Liver (tissue), 8 donors: ENCODE measurements at regions not wholly inside any gene's neighbourhood (a gene's known extent, or its start where the extent isn't known, plus 50 kb on each side); places are given as distances from the start of the nearest gene placed in this dataset.

Source experiments
- DNase-seq: peaks from one replicate; pipeline ENCODE4 v3.0.0-alpha.2; 2017; ENCODE audit warnings: low spot score
- H3K27ac ChIP-seq, 2 donors: one replicate each; pipeline ENCODE4 v1.7.0; 2013; ENCODE audit warnings: inconsistent platforms in 2 of 2, low read length in 2 of 2, control low read depth in 1 of 2, low read depth in 1 of 2, mild to moderate bottlenecking in 1 of 2
- H3K27me3 ChIP-seq, 4 donors: one replicate each; pipeline versions ENCODE4 v1.6.1 to v1.7.0; 2013; ENCODE audit warnings: low read length in 3 of 4, inconsistent platforms in 1 of 4, mild to moderate bottlenecking in 1 of 4, moderate library complexity in 1 of 4; ENCODE audit not compliant: control insufficient read depth in 4 of 4, insufficient read depth in 4 of 4
- H3K36me3 ChIP-seq, 4 donors: one replicate each; pipeline versions ENCODE4 v1.6.1 to v1.7.0; 2013; ENCODE audit warnings: low read length in 3 of 4, mild to moderate bottlenecking in 3 of 4, low read depth in 1 of 4, moderate library complexity in 1 of 4; ENCODE audit not compliant: control insufficient read depth in 4 of 4, insufficient read depth in 3 of 4
- H3K4me1 ChIP-seq, 4 donors: one replicate each; pipeline versions ENCODE4 v1.6.1 to v1.7.0; 2013; ENCODE audit warnings: low read length in 3 of 4, mild to moderate bottlenecking in 3 of 4, moderate library complexity in 1 of 4; ENCODE audit not compliant: control insufficient read depth in 4 of 4, insufficient read depth in 4 of 4
- H3K4me3 ChIP-seq, 3 donors: one replicate each; pipeline versions ENCODE4 v1.6.1 to v1.7.0; 2013; ENCODE audit warnings: low read length in 3 of 3, control low read depth in 1 of 3, low read depth in 1 of 3, mild to moderate bottlenecking in 1 of 3
- H3K9ac ChIP-seq, 2 donors: one replicate each; pipeline ENCODE4 v1.7.0; 2013; ENCODE audit warnings: low read length in 2 of 2, mild to moderate bottlenecking in 2 of 2, moderate library complexity in 2 of 2, control low read depth in 1 of 2, low read depth in 1 of 2
- H3K9me3 ChIP-seq, 4 donors: one replicate each; pipeline versions ENCODE4 v1.6.1 to v1.7.0; 2013; ENCODE audit warnings: low read length in 3 of 4; ENCODE audit not compliant: control insufficient read depth in 4 of 4
- ATF3 ChIP-seq: IDR thresholded peaks from 2 replicates; pipeline ENCODE4 v1.6.1; 2016; ENCODE audit warnings: antibody characterized with exemption
- EGR1 ChIP-seq, 2 donors: IDR thresholded peaks; 2 replicates each; pipeline ENCODE4 v1.6.1; 2016 to 2018; ENCODE audit warnings: antibody characterized with exemption in 2 of 2, low read depth in 2 of 2
- FOXA1 ChIP-seq: IDR thresholded peaks from 2 replicates; pipeline ENCODE4 v1.6.1; 2016; ENCODE audit warnings: antibody characterized with exemption
- FOXA2 ChIP-seq: IDR thresholded peaks from 2 replicates; pipeline ENCODE4 v1.6.1; 2016; ENCODE audit warnings: antibody characterized with exemption
- GABPA ChIP-seq, 2 donors: IDR thresholded peaks in 1 of 2; conservative IDR thresholded peaks in 1 of 2; 2 replicates each; pipeline ENCODE4 v1.6.1; 2016; ENCODE audit warnings: antibody characterized with exemption in 2 of 2, mild to moderate bottlenecking in 1 of 2, moderate library complexity in 1 of 2
- HNF4A ChIP-seq, 2 donors: conservative IDR thresholded peaks; 2 replicates each; pipeline ENCODE4 v1.6.1; 2016; ENCODE audit warnings: antibody characterized with exemption in 2 of 2, mild to moderate bottlenecking in 2 of 2
- HNF4G ChIP-seq: IDR thresholded peaks from 2 replicates; pipeline ENCODE4 v1.6.1; 2016; ENCODE audit warnings: antibody characterized with exemption
- JUND ChIP-seq, 2 donors: IDR thresholded peaks; 2 replicates each; pipeline ENCODE4 v1.6.1; 2016; ENCODE audit warnings: antibody characterized with exemption in 2 of 2
- NR2F2 ChIP-seq: IDR thresholded peaks from 2 replicates; pipeline ENCODE4 v1.6.1; 2016; ENCODE audit warnings: antibody characterized with exemption
- RAD21 ChIP-seq, 2 donors: IDR thresholded peaks; 2 replicates each; pipeline ENCODE4 v1.6.1; 2016; ENCODE audit warnings: antibody characterized with exemption in 2 of 2, mild to moderate bottlenecking in 2 of 2
- REST ChIP-seq: IDR thresholded peaks from 2 replicates; pipeline ENCODE4 v1.6.1; 2016; ENCODE audit warnings: antibody characterized with exemption, mild to moderate bottlenecking
- RXRA ChIP-seq, 2 donors: IDR thresholded peaks; 2 replicates each; pipeline ENCODE4 v1.6.1; 2017 to 2018; ENCODE audit warnings: antibody characterized with exemption in 2 of 2, mild to moderate bottlenecking in 1 of 2
- SP1 ChIP-seq: IDR thresholded peaks from 2 replicates; pipeline ENCODE4 v1.6.1; 2018; ENCODE audit warnings: antibody characterized with exemption, mild to moderate bottlenecking
- TAF1 ChIP-seq: conservative IDR thresholded peaks from 2 replicates; pipeline ENCODE4 v1.6.1; 2016; ENCODE audit warnings: antibody characterized with exemption, mild to moderate bottlenecking
- YY1 ChIP-seq: IDR thresholded peaks from 2 replicates; pipeline ENCODE4 v1.6.1; 2016; ENCODE audit warnings: antibody characterized with exemption, mild to moderate bottlenecking
- WGBS: extraction: QIAGEN DNeasy Blood & Tissue Kit; methylation state at CpG from one replicate; pipeline ENCODE4 v1.1.7; 2013; 5-methylcytosine and 5-hydroxymethylcytosine counted together
- TF ChIP-seq, protein P1 (sequence below): IDR thresholded peaks from 2 replicates; pipeline ENCODE4 v1.6.1; 2016; ENCODE audit warnings: antibody characterized with exemption
- TF ChIP-seq, protein P2 (sequence below): fragments of 150-350 bp; IDR thresholded peaks from 2 replicates; pipeline ENCODE4 v1.5.1; 2017; ENCODE audit warnings: improper control_type of control experiment, low read depth, low read length; ENCODE audit not compliant: missing input control
- TF ChIP-seq, protein P3 (sequence below): IDR thresholded peaks from 2 replicates; pipeline ENCODE4 v1.6.1; 2016; ENCODE audit warnings: antibody characterized with exemption
- donor health status: healthy.
- donor health status: healthy.
- donor health status: healthy.
- donor health status: healthy.
- donor health status: healthy.

DNA sequence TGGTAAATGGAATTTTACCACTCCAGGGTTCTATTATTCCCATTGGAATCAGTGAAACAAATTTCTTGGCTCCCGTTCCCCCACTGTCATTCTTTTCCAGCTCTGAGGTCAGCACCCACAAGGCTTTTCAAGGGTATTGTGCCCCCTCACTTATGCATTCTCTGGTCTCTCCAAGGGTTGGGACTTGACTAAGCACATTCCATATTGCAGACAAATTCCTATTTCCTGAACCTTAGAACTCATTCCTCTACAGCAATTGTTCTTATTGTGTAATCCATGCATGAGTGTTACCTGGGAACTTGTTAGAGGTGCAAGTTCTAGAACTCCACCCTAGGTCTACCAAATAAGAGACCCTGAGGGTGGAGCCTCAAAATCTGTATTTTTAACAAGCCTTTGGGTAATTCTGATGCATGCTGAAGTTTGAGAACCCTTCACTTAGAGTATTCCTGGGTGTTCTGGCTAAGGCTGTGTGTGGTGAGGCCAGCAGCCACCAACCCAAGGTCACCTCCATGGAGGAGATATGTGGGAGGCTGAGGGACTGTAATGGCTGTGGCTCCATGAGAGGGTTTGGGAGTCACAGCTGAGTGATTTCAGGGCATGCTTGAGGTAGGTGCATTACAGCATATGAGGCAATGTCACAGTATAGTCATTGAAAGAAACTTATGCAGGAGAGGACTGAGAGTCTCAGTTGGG, 150.9 kb downstream of the TTC6 start:
- WGBS = 89% methylated on average over 1 of the region's 1 CpG
- H3K4me1 ChIP-seq = no peaks in the 10 kb centered on the region
- no peaks in the 10 kb centered on the region for H3K9me3 ChIP-seq
- DNase-seq = no peak
- no peak overlapping the region for H3K9ac ChIP-seq
- no peak overlapping the region for H3K4me3 ChIP-seq
- H3K27ac ChIP-seq = no peak overlapping the region
- H3K36me3 ChIP-seq = no peaks in the 10 kb centered on the region
- H3K27me3 ChIP-seq = no peaks in the 10 kb centered on the region
- TF ChIP-seq YY1 = no peak
- TF ChIP-seq, protein P1, sequence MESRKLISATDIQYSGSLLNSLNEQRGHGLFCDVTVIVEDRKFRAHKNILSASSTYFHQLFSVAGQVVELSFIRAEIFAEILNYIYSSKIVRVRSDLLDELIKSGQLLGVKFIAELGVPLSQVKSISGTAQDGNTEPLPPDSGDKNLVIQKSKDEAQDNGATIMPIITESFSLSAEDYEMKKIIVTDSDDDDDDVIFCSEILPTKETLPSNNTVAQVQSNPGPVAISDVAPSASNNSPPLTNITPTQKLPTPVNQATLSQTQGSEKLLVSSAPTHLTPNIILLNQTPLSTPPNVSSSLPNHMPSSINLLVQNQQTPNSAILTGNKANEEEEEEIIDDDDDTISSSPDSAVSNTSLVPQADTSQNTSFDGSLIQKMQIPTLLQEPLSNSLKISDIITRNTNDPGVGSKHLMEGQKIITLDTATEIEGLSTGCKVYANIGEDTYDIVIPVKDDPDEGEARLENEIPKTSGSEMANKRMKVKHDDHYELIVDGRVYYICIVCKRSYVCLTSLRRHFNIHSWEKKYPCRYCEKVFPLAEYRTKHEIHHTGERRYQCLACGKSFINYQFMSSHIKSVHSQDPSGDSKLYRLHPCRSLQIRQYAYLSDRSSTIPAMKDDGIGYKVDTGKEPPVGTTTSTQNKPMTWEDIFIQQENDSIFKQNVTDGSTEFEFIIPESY = no peak
- TF ChIP-seq GABPA (IDR thresholded peaks at IDR 0.05 in 1 of 2, conservative IDR thresholded peaks at IDR 0.05 in 1 of 2) = no peak
- TF ChIP-seq RAD21 (IDR thresholded peaks at IDR 0.05) = no peak
- TF ChIP-seq RXRA (IDR thresholded peaks at IDR 0.05) = no peak
- no peak for TF ChIP-seq EGR1 (IDR thresholded peaks at IDR 0.05; ENCODE audit: low read depth in 2 of 2)
- TF ChIP-seq, protein P2, sequence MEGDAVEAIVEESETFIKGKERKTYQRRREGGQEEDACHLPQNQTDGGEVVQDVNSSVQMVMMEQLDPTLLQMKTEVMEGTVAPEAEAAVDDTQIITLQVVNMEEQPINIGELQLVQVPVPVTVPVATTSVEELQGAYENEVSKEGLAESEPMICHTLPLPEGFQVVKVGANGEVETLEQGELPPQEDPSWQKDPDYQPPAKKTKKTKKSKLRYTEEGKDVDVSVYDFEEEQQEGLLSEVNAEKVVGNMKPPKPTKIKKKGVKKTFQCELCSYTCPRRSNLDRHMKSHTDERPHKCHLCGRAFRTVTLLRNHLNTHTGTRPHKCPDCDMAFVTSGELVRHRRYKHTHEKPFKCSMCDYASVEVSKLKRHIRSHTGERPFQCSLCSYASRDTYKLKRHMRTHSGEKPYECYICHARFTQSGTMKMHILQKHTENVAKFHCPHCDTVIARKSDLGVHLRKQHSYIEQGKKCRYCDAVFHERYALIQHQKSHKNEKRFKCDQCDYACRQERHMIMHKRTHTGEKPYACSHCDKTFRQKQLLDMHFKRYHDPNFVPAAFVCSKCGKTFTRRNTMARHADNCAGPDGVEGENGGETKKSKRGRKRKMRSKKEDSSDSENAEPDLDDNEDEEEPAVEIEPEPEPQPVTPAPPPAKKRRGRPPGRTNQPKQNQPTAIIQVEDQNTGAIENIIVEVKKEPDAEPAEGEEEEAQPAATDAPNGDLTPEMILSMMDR = no peak
- TF ChIP-seq REST = no peak
- TF ChIP-seq HNF4A (conservative IDR thresholded peaks at IDR 0.05) = no peak
- no peak for TF ChIP-seq HNF4G
- TF ChIP-seq FOXA1 = no peak
- no peak for TF ChIP-seq ATF3

- H3K9ac ChIP-seq = no peak overlapping the region
- WGBS = 88% methylated on average over 5 of the region's 5 CpGs
- TF ChIP-seq RAD21 (IDR thresholded peaks at IDR 0.05) = no peak
- no peak for TF ChIP-seq NR2F2
- TF ChIP-seq HNF4A (conservative IDR thresholded peaks at IDR 0.05) = no peak
- TF ChIP-seq JUND (IDR thresholded peaks at IDR 0.05) = no peak
- no peak for TF ChIP-seq YY1
- no peak for TF ChIP-seq SP1
- TF ChIP-seq FOXA2 = no peak
- TF ChIP-seq, protein P3, sequence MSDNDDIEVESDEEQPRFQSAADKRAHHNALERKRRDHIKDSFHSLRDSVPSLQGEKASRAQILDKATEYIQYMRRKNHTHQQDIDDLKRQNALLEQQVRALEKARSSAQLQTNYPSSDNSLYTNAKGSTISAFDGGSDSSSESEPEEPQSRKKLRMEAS = no peak
- TF ChIP-seq ATF3 = no peak
- TF ChIP-seq RXRA (IDR thresholded peaks at IDR 0.05) = no peak
- no peak for TF ChIP-seq FOXA1
- no peak for TF ChIP-seq GABPA (IDR thresholded peaks at IDR 0.05 in 1 of 2, conservative IDR thresholded peaks at IDR 0.05 in 1 of 2)
- no peak for TF ChIP-seq REST
- TF ChIP-seq TAF1 = no peak
These were observed 158.0 kb downstream of the TTC6 start for GRCh38 chr14:37753459-37753858.

More at GRCh38 chr14:37753459-37753858, 158.0 kb downstream of the TTC6 start:
- no peak for DNase-seq
- no peak overlapping the region for H3K4me3 ChIP-seq
- H3K27me3 ChIP-seq = no peaks in the 10 kb centered on the region
- no peaks in the 10 kb centered on the region for H3K4me1 ChIP-seq
- no peaks in the 10 kb centered on the region for H3K36me3 ChIP-seq
- no peak overlapping the region for H3K27ac ChIP-seq
- H3K9me3 ChIP-seq = no peaks in the 10 kb centered on the region
